Chondrocyte (in vitro differentiated cells): ENCODE measurements at regions not wholly inside any gene's neighbourhood (a gene's known extent, or its start where the extent isn't known, plus 50 kb on each side); places are given as distances from the start of the nearest gene placed in this dataset.
A peak's percentile ranks its signal among the peaks of the same experiment; 100 is the strongest.
"Not testable (repeated sequence)": the region's sequence is repeated elsewhere in the genome, so short reads cannot be mapped to it uniquely, and the experiment has no call there.

Source experiments
- DNase-seq: peaks from one replicate; pipeline ENCODE4 v3.0.0; 2021; ENCODE audit warnings: mixed read lengths, low spot score
- H3K27ac Mint-ChIP-seq: one replicate; pipeline ENCODE4 v1.8.0; 2021; ENCODE audit warnings: mild to moderate bottlenecking, moderate library complexity, mixed read lengths; ENCODE audit not compliant: unreplicated experiment
- H3K27me3 Mint-ChIP-seq: 2 replicates; pipeline ENCODE4 v1.8.0; 2021; ENCODE audit warnings: low read depth, mixed read lengths
- H3K36me3 Mint-ChIP-seq: 2 replicates; pipeline ENCODE4 v1.8.0; 2021; ENCODE audit warnings: low read depth, mixed read lengths
- H3K4me1 Mint-ChIP-seq: 2 replicates; pipeline ENCODE4 v1.8.0; 2021; ENCODE audit warnings: low read depth, mild to moderate bottlenecking, mixed read lengths
- H3K4me3 Mint-ChIP-seq: one replicate; pipeline ENCODE4 v1.8.0; 2021; ENCODE audit warnings: mild to moderate bottlenecking, moderate library complexity, mixed read lengths; ENCODE audit not compliant: unreplicated experiment
- H3K9me3 Mint-ChIP-seq: 2 replicates; pipeline ENCODE4 v1.8.0; 2021; ENCODE audit warnings: low read depth, mixed read lengths
- CTCF ChIP-seq: fragments of 200-600 bp; sonication (generic); IDR thresholded peaks from 2 replicates; pipeline ENCODE4 v1.5.0; 2021; ENCODE audit warnings: antibody characterized with exemption, mild to moderate bottlenecking, moderate library complexity

DNA sequence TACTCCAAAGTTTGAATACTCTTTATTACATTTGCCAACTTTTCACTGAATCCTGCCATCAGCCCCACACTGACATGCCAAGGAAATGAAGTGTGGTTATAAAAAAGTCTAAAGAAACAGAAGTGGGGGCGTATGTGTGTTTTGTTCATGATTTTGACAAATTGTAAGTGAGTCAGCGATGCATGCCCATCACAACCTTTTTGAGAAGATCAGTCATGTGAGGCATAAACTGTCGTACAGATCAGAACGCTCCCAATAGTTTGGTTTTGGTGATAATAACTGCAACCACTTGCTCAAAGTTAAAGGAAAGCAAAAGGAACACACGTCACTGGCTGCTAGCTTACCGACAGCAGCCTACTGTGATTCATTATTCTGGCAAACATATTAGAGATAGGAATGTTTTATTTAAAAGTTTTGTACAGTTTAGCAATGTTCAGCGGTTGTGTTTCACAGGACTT lies 95.6 kb downstream of the RGS2 start:
- H3K27ac Mint-ChIP-seq, result peak overlapping the region; percentile 82
- H3K9me3 Mint-ChIP-seq, result no peaks in the 10 kb centered on the region
- no peaks in the 10 kb centered on the region for H3K27me3 Mint-ChIP-seq
- DNase-seq, result no peak
- no peaks in the 10 kb centered on the region for H3K36me3 Mint-ChIP-seq
- no peak for TF ChIP-seq CTCF
- peak overlapping the region; percentile 53 for H3K4me3 Mint-ChIP-seq
- peaks cover 59% of the 10 kb centered on the region for H3K4me1 Mint-ChIP-seq

DNA sequence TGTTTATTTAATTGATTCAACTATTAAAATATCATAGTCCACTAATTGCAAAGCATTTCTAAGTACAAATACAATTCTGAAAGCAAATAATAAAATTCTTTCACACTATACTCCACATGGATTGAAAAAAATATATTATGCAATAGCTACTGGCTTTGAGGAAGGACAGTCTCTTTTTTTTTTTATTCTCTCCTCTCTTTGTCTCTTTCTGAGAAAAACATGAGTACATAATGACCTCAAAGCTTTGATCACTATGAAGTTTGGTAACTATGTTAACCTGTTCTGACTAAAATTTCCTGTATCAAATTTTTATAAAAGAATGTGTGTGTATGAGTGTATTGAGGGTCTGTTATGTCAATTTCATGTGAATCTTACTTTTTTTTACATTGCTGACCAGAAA lies 96.2 kb downstream of the RGS2 start:
- peaks cover 59% of the 10 kb centered on the region for H3K4me1 Mint-ChIP-seq
- no peaks in the 10 kb centered on the region for H3K27me3 Mint-ChIP-seq
- no peak overlapping the region for H3K4me3 Mint-ChIP-seq

GRCh38 chr1:192906334-192906733 lies 97.5 kb downstream of the RGS2 start:
- peaks cover 58% of the 10 kb centered on the region for H3K4me1 Mint-ChIP-seq
- H3K4me3 Mint-ChIP-seq, result no peak overlapping the region
- no peaks in the 10 kb centered on the region for H3K27me3 Mint-ChIP-seq

More for the DNA sequence above, 96.2 kb downstream of the RGS2 start:
- no peak for DNase-seq
- Mint-ChIP-seq H3K27ac (peak overlapping the region; percentile 82), H3K36me3 (no peaks in the 10 kb centered on the region), H3K9me3 (no peaks in the 10 kb centered on the region)
- TF ChIP-seq CTCF, result no peak

DNA sequence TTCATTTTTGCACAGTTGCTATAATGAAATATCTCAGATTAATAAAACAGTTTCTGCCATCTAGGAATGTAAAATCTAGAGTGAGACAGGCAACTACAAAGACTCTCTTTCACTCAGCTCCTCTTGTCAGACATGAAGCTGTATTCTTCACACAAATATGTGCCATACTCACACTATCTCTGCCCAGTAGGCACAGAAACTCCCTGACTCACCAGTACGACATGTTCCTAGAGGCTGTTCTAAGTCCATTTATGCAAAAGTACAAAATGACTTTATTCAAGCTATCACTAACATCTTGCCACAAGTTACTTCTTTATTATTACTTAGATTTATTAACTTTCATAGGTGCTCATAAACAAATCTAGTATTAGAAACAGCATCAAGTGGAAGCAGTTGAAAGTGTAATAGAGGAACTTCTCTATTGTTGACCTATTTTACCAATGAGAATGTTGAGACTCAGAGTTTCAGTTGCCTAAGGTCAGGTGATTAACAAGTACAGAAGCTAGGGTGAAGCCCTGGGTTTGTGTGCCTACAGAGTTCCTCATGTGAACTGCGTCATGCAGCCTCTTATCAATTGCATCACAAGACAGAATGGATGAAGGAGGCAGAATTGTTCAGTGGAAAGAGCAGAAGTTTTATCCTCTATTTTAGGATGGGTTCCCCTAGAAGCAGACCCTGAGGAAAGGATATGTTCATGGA lies 98.9 kb downstream of the RGS2 start:
- peaks cover 10% of the 10 kb centered on the region for H3K9me3 Mint-ChIP-seq
- H3K4me3 Mint-ChIP-seq, result no peak overlapping the region
- H3K27ac Mint-ChIP-seq, result peak overlapping the region; percentile 81
- H3K36me3 Mint-ChIP-seq, result no peaks in the 10 kb centered on the region
- DNase-seq, result no peak
- peaks cover 45% of the 10 kb centered on the region for H3K4me1 Mint-ChIP-seq
- no peak for TF ChIP-seq CTCF
- no peaks in the 10 kb centered on the region for H3K27me3 Mint-ChIP-seq

More at GRCh38 chr1:192906334-192906733, 97.5 kb downstream of the RGS2 start:
- no peak for DNase-seq
- Mint-ChIP-seq H3K27ac (no peak overlapping the region), H3K9me3 (no peaks in the 10 kb centered on the region), H3K36me3 (no peaks in the 10 kb centered on the region)
- TF ChIP-seq CTCF, result no peak

DNA sequence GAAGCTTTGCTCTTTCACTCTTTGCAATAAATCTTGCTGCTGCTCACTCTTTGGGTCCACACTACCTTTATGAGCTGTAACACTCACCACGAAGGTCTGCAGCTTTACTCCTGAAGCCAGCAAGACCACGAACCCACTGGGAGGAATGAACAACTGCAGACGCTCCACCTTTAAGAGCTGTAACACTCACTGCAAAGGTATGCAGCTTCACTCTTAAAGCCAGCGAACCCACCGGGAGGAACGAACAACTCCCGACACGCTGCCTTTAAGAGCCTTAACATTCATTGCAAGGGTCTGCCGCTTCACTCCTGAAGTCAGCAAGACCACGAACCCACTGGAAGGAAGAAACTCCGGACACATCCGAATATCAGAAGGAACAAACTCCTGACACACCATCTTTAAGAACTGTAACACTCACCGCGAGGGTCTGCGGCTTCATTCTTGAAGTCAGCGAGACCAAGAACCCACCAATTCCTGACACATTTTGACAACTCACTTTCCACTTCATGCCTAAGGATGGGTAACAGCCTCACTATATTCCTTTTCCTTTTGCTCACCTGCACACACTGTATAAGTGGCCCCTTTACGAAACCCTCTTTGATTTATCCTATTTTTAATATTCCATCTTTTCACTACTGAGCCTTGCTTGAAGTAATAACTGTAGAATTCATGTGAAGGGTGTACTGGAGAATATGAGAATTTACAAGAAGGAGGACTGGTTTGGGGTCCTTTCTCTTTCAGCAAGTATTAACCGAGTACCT lies 103.2 kb downstream of the RGS2 start:
- DNase-seq, H3K27me3 Mint-ChIP-seq, H3K36me3 Mint-ChIP-seq, H3K27ac Mint-ChIP-seq, H3K4me3 Mint-ChIP-seq: not testable (repeated sequence)
- H3K4me1 Mint-ChIP-seq, result peaks cover 27% of the 10 kb centered on the region
- peaks cover 10% of the 10 kb centered on the region for H3K9me3 Mint-ChIP-seq
